ENCODE measurements at regions not wholly inside any gene's neighbourhood (a gene's known extent, or its start where the extent isn't known, plus 50 kb on each side); places are given as distances from the start of the nearest gene placed in this dataset.

- H3K27ac Mint-ChIP-seq: peak overlapping the region; percentile 43
- intact Hi-C loops (cut with micrococcal nuclease): no loop called here
- no peaks in the 10 kb centered on the region for H3K27me3 Mint-ChIP-seq
- no peak overlapping the region for H3K4me3 Mint-ChIP-seq
- H3K36me3 Mint-ChIP-seq (ENCODE audit: low read depth): peaks cover 8% of the 10 kb centered on the region
- no peak for DNase-seq
- peaks cover 24% of the 10 kb centered on the region for H3K4me1 Mint-ChIP-seq (ENCODE audit: low read depth)
- TF ChIP-seq, protein P1, sequence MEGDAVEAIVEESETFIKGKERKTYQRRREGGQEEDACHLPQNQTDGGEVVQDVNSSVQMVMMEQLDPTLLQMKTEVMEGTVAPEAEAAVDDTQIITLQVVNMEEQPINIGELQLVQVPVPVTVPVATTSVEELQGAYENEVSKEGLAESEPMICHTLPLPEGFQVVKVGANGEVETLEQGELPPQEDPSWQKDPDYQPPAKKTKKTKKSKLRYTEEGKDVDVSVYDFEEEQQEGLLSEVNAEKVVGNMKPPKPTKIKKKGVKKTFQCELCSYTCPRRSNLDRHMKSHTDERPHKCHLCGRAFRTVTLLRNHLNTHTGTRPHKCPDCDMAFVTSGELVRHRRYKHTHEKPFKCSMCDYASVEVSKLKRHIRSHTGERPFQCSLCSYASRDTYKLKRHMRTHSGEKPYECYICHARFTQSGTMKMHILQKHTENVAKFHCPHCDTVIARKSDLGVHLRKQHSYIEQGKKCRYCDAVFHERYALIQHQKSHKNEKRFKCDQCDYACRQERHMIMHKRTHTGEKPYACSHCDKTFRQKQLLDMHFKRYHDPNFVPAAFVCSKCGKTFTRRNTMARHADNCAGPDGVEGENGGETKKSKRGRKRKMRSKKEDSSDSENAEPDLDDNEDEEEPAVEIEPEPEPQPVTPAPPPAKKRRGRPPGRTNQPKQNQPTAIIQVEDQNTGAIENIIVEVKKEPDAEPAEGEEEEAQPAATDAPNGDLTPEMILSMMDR (IDR thresholded peaks at IDR 0.05): no peak
- CTCF ChIA-PET: interaction anchor here (2.3 kb wide), 1 partner anchor 10 kb away, joined by 12 read pairs; no protein-coding TSS in a partner anchor
- POLR2A ChIA-PET: interaction anchor here (0.7 to 0.9 kb wide), 2 partner anchors 11 to 59 kb away, joined by 3 read pairs; no protein-coding TSS in a partner anchor
- H3K9me3 Mint-ChIP-seq: no peaks in the 10 kb centered on the region
- no peak for ATAC-seq
These were observed 52.4 kb downstream of the ARL6IP4 start for GRCh38 chr12:123032736-123033391.

Data from activated CD8-positive, alpha-beta T cell treated with anti-CD3 and anti-CD28 coated beads for 36 hours (primary cell).